ENCODE measurements at regions not wholly inside any gene's neighbourhood (a gene's known extent, or its start where the extent isn't known, plus 50 kb on each side); places are given as distances from the start of the nearest gene placed in this dataset.

DNA sequence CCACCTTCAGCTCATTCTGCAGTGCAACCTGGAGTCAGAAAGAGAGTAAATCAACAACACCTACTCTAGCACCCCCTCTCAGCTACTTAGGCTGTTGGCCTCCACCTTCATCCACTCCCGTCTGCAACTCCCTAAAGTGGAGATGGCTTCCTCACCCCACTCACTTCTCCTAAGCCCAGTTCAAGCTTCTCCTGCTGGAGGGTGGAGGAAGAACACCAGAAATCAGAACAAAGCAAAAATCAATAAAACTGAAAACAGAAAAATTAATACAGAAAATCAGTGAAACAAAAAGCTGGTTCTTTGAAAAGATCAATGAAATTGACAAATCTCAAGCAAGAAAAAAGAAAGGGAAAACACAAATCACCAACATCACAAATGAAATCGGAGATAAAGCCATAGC lies 191.7 kb downstream of the ANAPC1 start:
- no peak for TF ChIP-seq CTCF (IDR thresholded peaks at IDR 0.05; ENCODE audit: low read depth, low read length, missing control alignments)
- H3K4me3 ChIP-seq (ENCODE audit: low read depth, low read length): no peak overlapping the region

DNA sequence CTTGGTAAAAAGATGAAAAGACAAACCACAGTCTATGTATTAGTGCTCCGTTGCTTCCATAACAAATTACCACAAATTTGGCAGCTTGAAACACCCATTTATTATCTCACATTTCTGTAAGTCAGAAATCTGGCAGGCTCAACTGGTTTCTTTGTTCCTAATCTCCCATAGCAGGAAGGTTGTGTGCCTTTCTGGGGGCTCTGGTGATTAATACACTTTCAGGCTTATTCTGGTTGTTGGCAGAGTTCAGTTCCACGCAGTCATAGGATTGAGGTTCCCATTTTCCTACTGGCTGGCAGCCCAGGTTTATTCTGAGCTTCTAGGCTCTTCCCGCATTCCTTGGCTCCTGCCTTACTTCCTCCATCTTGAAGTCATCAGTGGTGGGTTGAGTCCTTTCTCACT lies 189.3 kb downstream of the ANAPC1 start:
- no peak for DNase-seq (ENCODE audit: low read depth)
- no peak for TF ChIP-seq CTCF (IDR thresholded peaks at IDR 0.05; ENCODE audit: low read depth, low read length, missing control alignments)

More for the DNA sequence above, 191.7 kb downstream of the ANAPC1 start:
- DNase-seq (ENCODE audit: low read depth): no peak

GRCh38 chr2:111695441-111696007 lies 188.5 kb downstream of the ANAPC1 start:
- no peak for DNase-seq (ENCODE audit: low read depth)
- no peak overlapping the region for H3K4me3 ChIP-seq (ENCODE audit: low read depth, low read length)
- no peak for TF ChIP-seq CTCF (IDR thresholded peaks at IDR 0.05; ENCODE audit: low read depth, low read length, missing control alignments)

More for the DNA sequence above, 189.3 kb downstream of the ANAPC1 start:
- H3K4me3 ChIP-seq (ENCODE audit: low read depth, low read length): no peak overlapping the region

DNA sequence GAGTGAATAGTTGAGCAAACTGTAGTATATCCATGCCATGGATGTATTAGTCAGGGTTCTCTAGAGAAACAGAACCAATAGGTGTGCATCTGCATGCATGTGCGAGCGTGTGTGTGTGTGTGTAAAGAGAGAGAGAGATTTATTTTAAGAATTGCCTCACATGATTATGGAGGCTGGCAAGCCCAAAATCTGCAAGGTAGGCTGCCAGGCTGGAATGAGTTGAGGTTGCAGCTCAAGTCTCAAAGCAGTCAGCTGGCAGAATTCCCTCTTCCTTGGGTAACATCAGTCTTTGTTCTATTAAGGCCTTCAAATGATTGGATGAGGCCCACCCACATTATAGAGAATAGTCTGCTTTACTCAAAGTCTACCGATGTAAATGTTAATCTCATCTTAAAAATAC lies 187.8 kb downstream of the ANAPC1 start:
- no peak for TF ChIP-seq CTCF (IDR thresholded peaks at IDR 0.05; ENCODE audit: low read depth, low read length, missing control alignments)
- no peak for DNase-seq (ENCODE audit: low read depth)
- no peak overlapping the region for H3K4me3 ChIP-seq (ENCODE audit: low read depth, low read length)

GRCh38 chr2:111697560-111697959 lies 186.4 kb downstream of the ANAPC1 start:
- no peak overlapping the region for H3K4me3 ChIP-seq (ENCODE audit: low read depth, low read length)
- no peak for DNase-seq (ENCODE audit: low read depth)
- TF ChIP-seq CTCF (IDR thresholded peaks at IDR 0.05; ENCODE audit: low read depth, low read length, missing control alignments): no peak

GRCh38 chr2:111698089-111698488 lies 185.9 kb downstream of the ANAPC1 start:
- H3K4me3 ChIP-seq (ENCODE audit: low read depth, low read length): no peak overlapping the region
- DNase-seq (ENCODE audit: low read depth): no peak
- TF ChIP-seq CTCF (IDR thresholded peaks at IDR 0.05; ENCODE audit: low read depth, low read length, missing control alignments): no peak

Measured in GM12864 (cell line).